Hepatocyte (in vitro differentiated cells): ENCODE measurements at regions not wholly inside any gene's neighbourhood (a gene's known extent, or its start where the extent isn't known, plus 50 kb on each side); places are given as distances from the start of the nearest gene placed in this dataset.

Experiments
- CTCF ChIP-seq: fragments of 200-600 bp; sonication (generic); IDR thresholded peaks from 2 replicates; pipeline ENCODE4 v1.5.1; 2016; ENCODE audit warnings: antibody characterized with exemption, mild to moderate bottlenecking; ENCODE audit not compliant: poor library complexity
- EZH2 ChIP-seq: fragments of 200-600 bp; sonication (generic); IDR thresholded peaks from 2 replicates; pipeline ENCODE4 v1.6.1; 2016; ENCODE audit warnings: antibody characterized with exemption, mild to moderate bottlenecking, borderline replicate concordance
- EZH2phosphoT487 ChIP-seq: fragments of 200-600 bp; sonication (generic); IDR thresholded peaks from one replicate; pipeline ENCODE4 v1.6.1; 2018; ENCODE audit warnings: antibody characterized with exemption, mild to moderate bottlenecking, low read depth, moderate library complexity; ENCODE audit not compliant: unreplicated experiment, severe bottlenecking

- TF ChIP-seq CTCF, result no peak
- no peak for TF ChIP-seq EZH2
- TF ChIP-seq EZH2phosphoT487, result no peak
Measured at GRCh38 chr20:11020712-11021111, 346.9 kb upstream of the JAG1 start.
